ENCODE measurements at regions not wholly inside any gene's neighbourhood (a gene's known extent, or its start where the extent isn't known, plus 50 kb on each side); places are given as distances from the start of the nearest gene placed in this dataset.

- TF ChIP-seq CTCF (IDR thresholded peaks at IDR 0.05) (no peak), POLR2A (IDR thresholded peaks at IDR 0.05) (no peak)
Measured at GRCh38 chr20:50357783-50358161, 152.4 kb upstream of the PTPN1 start.

All from adrenal gland (tissue), 5 donors.